ENCODE measurements at regions not wholly inside any gene's neighbourhood (a gene's known extent, or its start where the extent isn't known, plus 50 kb on each side); places are given as distances from the start of the nearest gene placed in this dataset.

DNA sequence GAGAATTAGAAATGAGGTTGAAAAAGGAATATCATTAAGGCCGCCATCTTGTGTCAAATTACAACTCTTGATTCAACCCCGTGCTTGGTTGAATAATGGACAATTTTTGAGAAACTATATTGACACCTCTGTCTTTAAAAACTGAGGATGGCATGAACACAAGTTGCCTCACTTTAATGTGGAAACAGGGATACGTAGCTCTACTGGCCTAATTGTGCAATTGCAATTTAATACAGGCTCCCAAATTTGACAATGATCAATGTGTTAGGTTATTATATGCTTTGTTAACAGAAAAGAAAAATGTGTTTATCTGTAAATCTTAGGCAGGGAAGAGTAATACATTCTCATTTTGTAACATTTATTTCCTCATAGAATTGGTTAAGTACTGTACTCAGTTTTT lies 77.1 kb upstream of the MCTP2 start:
- H3K27ac ChIP-seq = no peak overlapping the region
- TF ChIP-seq, protein P1, sequence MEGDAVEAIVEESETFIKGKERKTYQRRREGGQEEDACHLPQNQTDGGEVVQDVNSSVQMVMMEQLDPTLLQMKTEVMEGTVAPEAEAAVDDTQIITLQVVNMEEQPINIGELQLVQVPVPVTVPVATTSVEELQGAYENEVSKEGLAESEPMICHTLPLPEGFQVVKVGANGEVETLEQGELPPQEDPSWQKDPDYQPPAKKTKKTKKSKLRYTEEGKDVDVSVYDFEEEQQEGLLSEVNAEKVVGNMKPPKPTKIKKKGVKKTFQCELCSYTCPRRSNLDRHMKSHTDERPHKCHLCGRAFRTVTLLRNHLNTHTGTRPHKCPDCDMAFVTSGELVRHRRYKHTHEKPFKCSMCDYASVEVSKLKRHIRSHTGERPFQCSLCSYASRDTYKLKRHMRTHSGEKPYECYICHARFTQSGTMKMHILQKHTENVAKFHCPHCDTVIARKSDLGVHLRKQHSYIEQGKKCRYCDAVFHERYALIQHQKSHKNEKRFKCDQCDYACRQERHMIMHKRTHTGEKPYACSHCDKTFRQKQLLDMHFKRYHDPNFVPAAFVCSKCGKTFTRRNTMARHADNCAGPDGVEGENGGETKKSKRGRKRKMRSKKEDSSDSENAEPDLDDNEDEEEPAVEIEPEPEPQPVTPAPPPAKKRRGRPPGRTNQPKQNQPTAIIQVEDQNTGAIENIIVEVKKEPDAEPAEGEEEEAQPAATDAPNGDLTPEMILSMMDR (conservative IDR thresholded peaks at IDR 0.05) = peak; percentile 36
- TF ChIP-seq ZFX (IDR thresholded peaks at IDR 0.05) = no peak

DNA sequence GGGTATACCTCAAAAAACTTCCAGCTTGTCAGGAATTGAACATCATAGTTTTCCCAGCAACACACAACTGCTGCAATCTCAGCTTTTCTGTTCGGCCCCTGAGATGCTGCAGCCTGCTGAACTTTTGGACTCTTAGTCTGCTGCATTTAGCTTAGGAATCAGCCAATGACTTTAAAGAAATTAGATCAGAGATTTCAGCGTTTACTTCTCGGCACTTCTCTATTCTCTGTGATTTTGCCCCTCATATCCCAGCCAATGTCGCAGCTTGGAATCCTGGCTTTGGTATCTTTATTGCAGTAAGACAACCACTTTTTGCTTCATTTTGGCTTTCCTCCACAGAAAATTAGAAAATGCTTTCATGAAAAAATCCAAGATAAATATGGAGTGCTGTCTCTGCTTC lies 86.3 kb upstream of the MCTP2 start:
- H3K27ac ChIP-seq = no peak overlapping the region

DNA sequence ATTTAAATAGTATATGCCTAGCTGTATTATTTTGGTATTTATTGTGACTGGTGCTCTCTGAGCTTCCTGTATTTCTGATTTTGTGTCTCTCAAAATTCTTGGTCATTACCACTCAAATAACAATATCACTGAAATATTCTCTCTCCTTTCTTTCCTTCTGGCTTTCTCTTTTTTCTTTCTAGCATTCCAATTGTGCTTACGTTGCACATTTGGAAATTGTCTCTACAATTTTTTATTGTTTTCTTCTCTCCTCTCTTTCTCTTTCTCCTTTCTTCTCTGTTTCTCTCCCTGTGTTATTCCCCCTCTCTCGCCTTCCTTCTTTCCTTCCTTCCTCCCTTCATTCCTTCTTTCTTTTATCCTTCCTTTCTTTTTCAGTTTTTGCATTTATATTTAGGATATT lies 89.6 kb upstream of the MCTP2 start:
- no peak overlapping the region for H3K27ac ChIP-seq
- TF ChIP-seq ZFX (IDR thresholded peaks at IDR 0.05) = no peak
- TF ChIP-seq, protein P1 (conservative IDR thresholded peaks at IDR 0.05) = no peak

More for the DNA sequence above, 86.3 kb upstream of the MCTP2 start:
- TF ChIP-seq ZFX (IDR thresholded peaks at IDR 0.05) = no peak
- TF ChIP-seq, protein P1 (conservative IDR thresholded peaks at IDR 0.05) = no peak

DNA sequence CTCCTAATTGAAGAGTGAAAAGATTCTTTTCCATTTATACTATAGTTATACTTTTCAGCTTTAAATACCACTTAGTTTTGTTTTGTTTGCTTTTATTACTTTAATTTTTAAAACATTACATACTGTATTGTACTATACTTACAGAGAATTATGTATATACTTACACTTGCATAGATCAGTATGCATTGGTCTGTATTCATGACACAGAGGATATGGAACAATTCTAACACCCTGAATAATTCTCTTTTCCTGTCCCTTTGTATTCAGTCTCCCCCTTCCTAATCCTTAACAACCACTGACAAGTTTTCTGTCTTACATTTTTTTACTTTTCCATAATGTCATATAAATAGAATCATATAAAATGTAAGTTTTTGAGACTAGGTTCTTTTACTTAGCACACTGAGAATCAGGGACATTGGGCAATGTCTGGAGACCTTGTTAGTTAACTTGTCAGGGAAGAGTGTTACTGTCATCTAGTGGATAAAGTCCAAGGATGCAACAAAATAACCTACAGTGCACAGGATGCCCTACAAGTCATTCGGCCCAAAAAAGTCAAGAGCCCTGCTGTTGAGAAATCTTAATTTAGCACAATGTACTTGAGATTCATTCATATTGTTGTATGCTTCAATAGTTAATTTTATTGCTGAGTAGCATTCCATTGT lies 95.7 kb upstream of the MCTP2 start:
- no peak for TF ChIP-seq ZFX (IDR thresholded peaks at IDR 0.05)
- TF ChIP-seq, protein P1 (conservative IDR thresholded peaks at IDR 0.05) = peak; percentile 51
- H3K27ac ChIP-seq = no peak overlapping the region

DNA sequence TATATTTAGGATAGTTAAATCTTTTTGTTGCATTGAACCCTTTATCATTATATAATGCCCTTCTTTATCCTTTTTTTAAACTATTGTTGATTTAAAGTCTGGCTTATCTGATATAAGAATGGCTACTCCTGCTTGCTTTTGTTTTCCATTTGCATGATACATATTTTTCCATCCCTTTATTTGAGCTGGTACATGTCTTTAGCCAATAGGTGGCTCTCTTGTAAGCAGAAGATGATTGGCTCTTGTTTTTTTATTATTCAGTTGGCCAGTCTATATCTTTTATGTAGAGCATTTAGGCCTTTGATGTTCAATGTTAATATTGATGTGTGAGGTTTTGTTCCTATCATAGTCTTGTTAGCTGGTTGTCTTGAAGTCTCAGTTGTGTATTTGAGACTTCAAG lies 99.5 kb upstream of the MCTP2 start:
- TF ChIP-seq, protein P1 (conservative IDR thresholded peaks at IDR 0.05) = peak; percentile 46
- no peak for TF ChIP-seq ZFX (IDR thresholded peaks at IDR 0.05)
- no peak overlapping the region for H3K27ac ChIP-seq

DNA sequence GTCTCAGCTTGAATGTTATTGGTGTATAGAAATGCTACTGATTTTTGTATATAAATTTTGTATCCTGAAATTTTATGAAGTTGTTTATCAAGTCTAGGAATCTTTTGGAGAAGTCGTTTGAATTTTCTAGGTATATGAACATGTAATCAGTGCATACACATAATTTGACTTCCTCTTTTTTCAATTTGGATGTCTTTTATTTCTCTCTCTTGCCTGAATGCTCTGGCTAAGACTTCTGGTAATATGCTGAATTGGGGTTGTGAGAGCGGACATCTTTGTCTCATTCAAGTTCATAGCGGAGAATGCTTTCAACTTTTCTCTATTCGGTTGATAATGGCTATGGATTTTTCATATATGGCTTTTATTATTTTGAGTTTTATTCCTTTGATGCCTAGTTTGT lies 100.9 kb upstream of the MCTP2 start:
- no peak overlapping the region for H3K27ac ChIP-seq
- no peak for TF ChIP-seq ZFX (IDR thresholded peaks at IDR 0.05)
- TF ChIP-seq, protein P1 (conservative IDR thresholded peaks at IDR 0.05) = no peak

DNA sequence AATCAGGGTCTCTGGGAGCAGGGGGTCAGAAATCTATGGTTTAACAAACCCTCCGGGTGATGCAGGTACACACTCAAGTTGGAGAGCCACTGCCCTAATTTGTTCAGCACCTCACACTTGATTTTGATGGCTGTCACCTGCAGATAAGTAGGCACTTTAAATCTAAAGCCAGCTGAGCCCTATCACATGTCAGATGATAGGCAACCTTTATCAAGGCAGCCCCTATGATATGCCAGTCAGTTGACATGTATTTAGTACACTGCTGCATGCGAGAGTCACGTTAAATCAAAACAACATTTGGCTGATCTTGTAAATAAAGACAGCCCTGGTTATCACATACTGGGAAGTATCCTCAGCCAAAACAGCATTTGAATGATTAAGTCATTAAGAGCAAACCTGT lies 104.4 kb upstream of the MCTP2 start:
- TF ChIP-seq ZFX (IDR thresholded peaks at IDR 0.05) = no peak
- TF ChIP-seq, protein P1 (conservative IDR thresholded peaks at IDR 0.05) = no peak
- no peak overlapping the region for H3K27ac ChIP-seq

Measured in C4-2B (cell line).